ENCODE measurements at regions not wholly inside any gene's neighbourhood (a gene's known extent, or its start where the extent isn't known, plus 50 kb on each side); places are given as distances from the start of the nearest gene placed in this dataset.
"Not testable (repeated sequence)": the region's sequence is repeated elsewhere in the genome, so short reads cannot be mapped to it uniquely, and the experiment has no call there.

DNA sequence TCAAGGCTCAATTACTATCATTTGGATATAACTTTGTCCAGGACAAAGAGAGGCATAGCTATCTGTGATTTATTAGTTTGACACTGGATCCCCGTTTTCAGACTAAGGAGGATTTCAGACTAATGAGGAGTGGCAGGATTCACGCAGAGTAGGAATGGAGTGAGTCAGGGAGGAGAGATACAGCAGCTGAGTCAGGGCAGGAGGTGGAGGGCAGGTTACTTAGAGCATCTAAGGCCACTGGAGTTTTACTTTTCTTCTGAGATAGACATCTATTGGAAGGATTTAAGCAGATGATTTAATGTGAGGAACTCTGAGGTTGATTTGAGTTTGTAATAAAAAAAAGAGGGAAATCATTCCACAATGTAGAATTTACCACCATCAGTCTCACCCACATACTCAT lies 110.6 kb downstream of the RPIA start:
- H3K27ac ChIP-seq (ENCODE audit: low read depth, low read length); RAD21 ChIA-PET (ENCODE audit: low non-redundant PET in 1 of 2, low total read pairs in 2 of 2, uncharacterized antibody in 2 of 2, unreplicated experiment in 2 of 2); H3K9ac ChIP-seq (ENCODE audit: low read length); BruUV-seq (replicated peaks); DNase-seq (ENCODE audit: low read depth, low spot score); H3K4me2 ChIP-seq (ENCODE audit: low read length); H3K9me3 ChIP-seq (ENCODE audit: control insufficient read depth in 1 of 2, insufficient read depth in 1 of 2, low read depth in 1 of 2, low read length in 2 of 2); ATAC-seq; intact Hi-C loops (cut with micrococcal nuclease); POLR2A ChIA-PET; H3K9me2 ChIP-seq (ENCODE audit: insufficient read depth); H3K4me1 ChIP-seq (ENCODE audit: control insufficient read depth in 1 of 2, insufficient read depth in 2 of 2, low read length in 2 of 2); H4K20me1 ChIP-seq (ENCODE audit: insufficient read depth); H2AFZ ChIP-seq (ENCODE audit: low read depth, low read length, poor library complexity, severe bottlenecking); H3K36me3 ChIP-seq (ENCODE audit: control insufficient read depth in 1 of 2, insufficient read depth in 2 of 2, low read length in 2 of 2); CTCF ChIA-PET; H3K79me2 ChIP-seq (ENCODE audit: insufficient read depth, low read length); H3K4me3 ChIP-seq (replicated peaks in 1 of 2; ENCODE audit: low read depth in 1 of 2, low read length in 2 of 2): not testable (repeated sequence)
- H3K27me3 ChIP-seq (ENCODE audit: insufficient read depth, low read length): peaks cover 17% of the 10 kb centered on the region

- Histone ChIP-seq H3K9me3 (ENCODE audit: control insufficient read depth in 1 of 2, insufficient read depth in 1 of 2, low read depth in 1 of 2, low read length in 2 of 2) (no peaks in the 10 kb centered on the region), H3K27ac (ENCODE audit: low read depth, low read length) (no peak overlapping the region), H3K9ac (ENCODE audit: low read length) (no peak overlapping the region), H2AFZ (ENCODE audit: low read depth, low read length, poor library complexity, severe bottlenecking) (no peak overlapping the region), H3K27me3 (ENCODE audit: insufficient read depth, low read length) (peaks cover 21% of the 10 kb centered on the region; the same call in 1 of the 2 replicates), H3K4me3 (replicated peaks in 1 of 2; ENCODE audit: low read depth in 1 of 2, low read length in 2 of 2) (no peak overlapping the region), H3K4me1 (ENCODE audit: control insufficient read depth in 1 of 2, insufficient read depth in 2 of 2, low read length in 2 of 2) (no peaks in the 10 kb centered on the region), H3K79me2 (ENCODE audit: insufficient read depth, low read length) (no peaks in the 10 kb centered on the region), H3K4me2 (ENCODE audit: low read length) (no peak overlapping the region), H4K20me1 (ENCODE audit: insufficient read depth) (no peaks in the 10 kb centered on the region), H3K36me3 (ENCODE audit: control insufficient read depth in 1 of 2, insufficient read depth in 2 of 2, low read length in 2 of 2) (no peaks in the 10 kb centered on the region), H3K9me2 (ENCODE audit: insufficient read depth) (no peaks in the 10 kb centered on the region)
- RAD21 ChIA-PET (ENCODE audit: low non-redundant PET in 1 of 2, low total read pairs in 2 of 2, uncharacterized antibody in 2 of 2, unreplicated experiment in 2 of 2): no interaction called here
- ATAC-seq (no peak), DNase-seq (ENCODE audit: low read depth, low spot score) (no peak)
- no TSS peak for BruUV-seq (replicated peaks)
- CTCF ChIA-PET: no interaction called here
- intact Hi-C loops (cut with micrococcal nuclease): no loop called here
- POLR2A ChIA-PET: no interaction called here
- TF ChIP-seq YY1 (IDR thresholded peaks at IDR 0.05; ENCODE audit: extremely low read depth, insufficient replicate concordance, low read depth, low read length) (no peak), FOSL1 (IDR thresholded peaks at IDR 0.05; ENCODE audit: low read depth) (no peak), ZNF274 (IDR thresholded peaks at IDR 0.05; ENCODE audit: low read depth, low read length) (no peak), EZH2phosphoT487 (IDR thresholded peaks at IDR 0.05; ENCODE audit: borderline replicate concordance) (no peak), SRF (IDR thresholded peaks at IDR 0.05; ENCODE audit: low read depth) (no peak), ATF3 (IDR thresholded peaks at IDR 0.05) (no peak), SIN3A (IDR thresholded peaks at IDR 0.05; ENCODE audit: low read depth) (no peak), EZH2 (IDR thresholded peaks at IDR 0.05) (no peak), CTCF (IDR thresholded peaks at IDR 0.05 in 2 of 3, conservative IDR thresholded peaks at IDR 0.05 in 1 of 3; ENCODE audit: borderline replicate concordance in 1 of 3, insufficient read depth in 1 of 3, low read depth in 2 of 3, low read length in 2 of 3) (no peak), ZFX (IDR thresholded peaks at IDR 0.05) (no peak), POLR2AphosphoS5 (IDR thresholded peaks at IDR 0.05; ENCODE audit: low read depth, low read length) (no peak), CEBPB (IDR thresholded peaks at IDR 0.05; ENCODE audit: low read depth) (no peak), JUND (IDR thresholded peaks at IDR 0.05) (no peak), POLR2A (IDR thresholded peaks at IDR 0.05; ENCODE audit: borderline replicate concordance, extremely low read depth, insufficient read depth, insufficient read length) (no peak), EGR1 (IDR thresholded peaks at IDR 0.05; ENCODE audit: low read depth) (no peak), REST (IDR thresholded peaks at IDR 0.05; ENCODE audit: low read depth) (no peak)
These were observed 115.9 kb downstream of the RPIA start for GRCh38 chr2:88807237-88807962.

Measured in HCT116 (cell line).